ENCODE measurements at regions not wholly inside any gene's neighbourhood (a gene's known extent, or its start where the extent isn't known, plus 50 kb on each side); places are given as distances from the start of the nearest gene placed in this dataset.

GRCh38 chr6:130715058-130715457, 112.1 kb upstream of the SMLR1 start:
- Mint-ChIP-seq H3K27ac (ENCODE audit: unreplicated experiment) (no peak overlapping the region), H3K9me3 (ENCODE audit: low read depth, unreplicated experiment) (peaks cover 2% of the 10 kb centered on the region), H3K4me1 (ENCODE audit: low read depth, unreplicated experiment) (no peaks in the 10 kb centered on the region), H3K4me3 (ENCODE audit: low read depth, unreplicated experiment) (no peak overlapping the region), H3K27me3 (ENCODE audit: unreplicated experiment) (peaks cover 32% of the 10 kb centered on the region), H3K36me3 (ENCODE audit: insufficient read depth, unreplicated experiment) (no peaks in the 10 kb centered on the region)
- no peak for TF ChIP-seq CTCF (IDR thresholded peaks at IDR 0.05; ENCODE audit: unreplicated experiment)
- BruUV-seq (replicated peaks) = no TSS peak
- no peak for DNase-seq
- intact Hi-C loops (cut with micrococcal nuclease; ENCODE audit: unreplicated experiment) = no loop called here
- CTCF ChIA-PET = no interaction called here

- peaks cover 2% of the 10 kb centered on the region for H3K9me3 Mint-ChIP-seq (ENCODE audit: low read depth, unreplicated experiment)
- no peak for DNase-seq
- no peak overlapping the region for H3K4me3 Mint-ChIP-seq (ENCODE audit: low read depth, unreplicated experiment)
- no peak for TF ChIP-seq CTCF (IDR thresholded peaks at IDR 0.05; ENCODE audit: unreplicated experiment)
- peaks cover 32% of the 10 kb centered on the region for H3K27me3 Mint-ChIP-seq (ENCODE audit: unreplicated experiment)
- no peak overlapping the region for H3K27ac Mint-ChIP-seq (ENCODE audit: unreplicated experiment)
- CTCF ChIA-PET = interaction anchor here (0.9 kb wide), 1 partner anchor 16 kb away, joined by 3 read pairs; no protein-coding TSS in a partner anchor
- BruUV-seq (replicated peaks) = no TSS peak
- no peaks in the 10 kb centered on the region for H3K36me3 Mint-ChIP-seq (ENCODE audit: insufficient read depth, unreplicated experiment)
- intact Hi-C loops (cut with micrococcal nuclease; ENCODE audit: unreplicated experiment) = no loop called here
- H3K4me1 Mint-ChIP-seq (ENCODE audit: low read depth, unreplicated experiment) = no peaks in the 10 kb centered on the region
Measured at GRCh38 chr6:130716466-130716865, 110.7 kb upstream of the SMLR1 start.

- no peak overlapping the region for H3K27ac Mint-ChIP-seq (ENCODE audit: unreplicated experiment)
- H3K27me3 Mint-ChIP-seq (ENCODE audit: unreplicated experiment) = peaks cover 32% of the 10 kb centered on the region
- CTCF ChIA-PET = no interaction called here
- H3K4me1 Mint-ChIP-seq (ENCODE audit: low read depth, unreplicated experiment) = no peaks in the 10 kb centered on the region
- peaks cover 2% of the 10 kb centered on the region for H3K9me3 Mint-ChIP-seq (ENCODE audit: low read depth, unreplicated experiment)
- no peaks in the 10 kb centered on the region for H3K36me3 Mint-ChIP-seq (ENCODE audit: insufficient read depth, unreplicated experiment)
- no peak for DNase-seq
- intact Hi-C loops (cut with micrococcal nuclease; ENCODE audit: unreplicated experiment) = no loop called here
- H3K4me3 Mint-ChIP-seq (ENCODE audit: low read depth, unreplicated experiment) = no peak overlapping the region
- BruUV-seq (replicated peaks) = no TSS peak
- no peak for TF ChIP-seq CTCF (IDR thresholded peaks at IDR 0.05; ENCODE audit: unreplicated experiment)
Measured at GRCh38 chr6:130717657-130718056, 109.5 kb upstream of the SMLR1 start.

- Mint-ChIP-seq H3K36me3 (ENCODE audit: insufficient read depth, unreplicated experiment) (no peaks in the 10 kb centered on the region), H3K4me1 (ENCODE audit: low read depth, unreplicated experiment) (no peaks in the 10 kb centered on the region), H3K27ac (ENCODE audit: unreplicated experiment) (no peak overlapping the region), H3K27me3 (ENCODE audit: unreplicated experiment) (peaks cover 13% of the 10 kb centered on the region), H3K9me3 (ENCODE audit: low read depth, unreplicated experiment) (peaks cover 2% of the 10 kb centered on the region), H3K4me3 (ENCODE audit: low read depth, unreplicated experiment) (no peak overlapping the region)
- intact Hi-C loops (cut with micrococcal nuclease; ENCODE audit: unreplicated experiment) = no loop called here
- CTCF ChIA-PET = no interaction called here
- no peak for DNase-seq
- no TSS peak for BruUV-seq (replicated peaks)
- no peak for TF ChIP-seq CTCF (IDR thresholded peaks at IDR 0.05; ENCODE audit: unreplicated experiment)
Measured at GRCh38 chr6:130720076-130720715, 107.0 kb upstream of the SMLR1 start.

Data from Calu3 (cell line).